Tibial nerve (tissue), 3 donors: ENCODE measurements at regions not wholly inside any gene's neighbourhood (a gene's known extent, or its start where the extent isn't known, plus 50 kb on each side); places are given as distances from the start of the nearest gene placed in this dataset.

Experiments
- POLR2A ChIP-seq, 2 donors: fragments of 450-650 bp; IDR thresholded peaks; one replicate each; pipeline ENCODE4 v1.6.1; 2017; ENCODE audit warnings: antibody characterized with exemption in 2 of 2, mild to moderate bottlenecking in 2 of 2, moderate library complexity in 2 of 2
- TF ChIP-seq, protein P1 (sequence below), 5 experiments: fragments of 200-600 bp in 3 of 5; fragments of 450-650 bp in 2 of 5; sonication (generic) in 3 of 5; IDR thresholded peaks; one replicate each; pipeline ENCODE4 v1.5.1; 2016 to 2019; ENCODE audit warnings: antibody characterized with exemption in 5 of 5, mild to moderate bottlenecking in 3 of 5, moderate library complexity in 2 of 5

DNA sequence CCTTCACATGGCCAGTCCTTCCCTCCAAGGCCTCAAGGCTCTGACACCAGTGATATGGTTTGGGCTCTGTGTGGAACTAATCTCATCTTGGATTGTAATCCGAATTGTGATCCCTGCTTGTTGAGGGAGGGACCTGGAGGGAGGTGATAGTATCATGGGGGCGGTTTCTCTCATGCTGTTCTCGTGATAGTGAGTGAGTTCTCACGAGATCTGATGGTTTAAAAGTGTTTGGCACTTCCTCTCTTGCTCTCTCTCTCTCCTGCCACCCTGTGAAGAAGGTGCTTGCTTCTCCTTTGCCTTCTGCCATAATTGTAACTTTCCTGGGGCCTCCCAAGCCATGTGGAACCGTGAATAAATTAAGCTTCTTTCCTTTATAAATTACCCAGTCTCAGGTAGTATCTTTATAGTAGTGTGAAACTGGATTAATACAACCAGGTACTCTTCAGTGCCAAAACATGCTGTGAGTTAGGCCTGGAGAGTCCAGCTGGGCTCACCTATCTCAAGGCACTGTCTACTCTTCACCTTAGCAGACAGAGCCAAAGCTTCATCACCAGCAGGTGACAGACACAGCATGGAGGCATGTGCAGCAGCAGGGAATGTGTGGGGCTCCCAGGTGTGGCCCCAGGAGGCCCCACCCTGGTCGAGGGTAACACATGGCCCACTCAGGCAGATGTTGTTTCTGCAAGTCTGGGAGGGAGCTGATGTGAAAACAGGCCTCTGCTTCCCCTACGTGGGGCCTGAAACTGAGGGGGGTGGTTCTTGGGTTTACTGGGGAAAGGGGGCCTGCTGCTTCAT is 97.5 kb upstream of the CDYL start:
- TF ChIP-seq, protein P1, sequence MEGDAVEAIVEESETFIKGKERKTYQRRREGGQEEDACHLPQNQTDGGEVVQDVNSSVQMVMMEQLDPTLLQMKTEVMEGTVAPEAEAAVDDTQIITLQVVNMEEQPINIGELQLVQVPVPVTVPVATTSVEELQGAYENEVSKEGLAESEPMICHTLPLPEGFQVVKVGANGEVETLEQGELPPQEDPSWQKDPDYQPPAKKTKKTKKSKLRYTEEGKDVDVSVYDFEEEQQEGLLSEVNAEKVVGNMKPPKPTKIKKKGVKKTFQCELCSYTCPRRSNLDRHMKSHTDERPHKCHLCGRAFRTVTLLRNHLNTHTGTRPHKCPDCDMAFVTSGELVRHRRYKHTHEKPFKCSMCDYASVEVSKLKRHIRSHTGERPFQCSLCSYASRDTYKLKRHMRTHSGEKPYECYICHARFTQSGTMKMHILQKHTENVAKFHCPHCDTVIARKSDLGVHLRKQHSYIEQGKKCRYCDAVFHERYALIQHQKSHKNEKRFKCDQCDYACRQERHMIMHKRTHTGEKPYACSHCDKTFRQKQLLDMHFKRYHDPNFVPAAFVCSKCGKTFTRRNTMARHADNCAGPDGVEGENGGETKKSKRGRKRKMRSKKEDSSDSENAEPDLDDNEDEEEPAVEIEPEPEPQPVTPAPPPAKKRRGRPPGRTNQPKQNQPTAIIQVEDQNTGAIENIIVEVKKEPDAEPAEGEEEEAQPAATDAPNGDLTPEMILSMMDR (IDR thresholded peaks at IDR 0.05): no peak
- no peak for TF ChIP-seq POLR2A (IDR thresholded peaks at IDR 0.05)
